NCI-H146 treated with DMSO at 0.1 percent for 48 hours (cell line): ENCODE measurements at regions not wholly inside any gene's neighbourhood (a gene's known extent, or its start where the extent isn't known, plus 50 kb on each side); places are given as distances from the start of the nearest gene placed in this dataset.
A peak's percentile ranks its signal among the peaks of the same experiment; 100 is the strongest.
"Not testable (repeated sequence)": the region's sequence is repeated elsewhere in the genome, so short reads cannot be mapped to it uniquely, and the experiment has no call there.

Experiments
- DNase-seq: peaks from one replicate; lab custom pipeline; 2025; ENCODE audit not compliant: unreplicated experiment; lab: John Stamatoyannopoulos, UW

DNA sequence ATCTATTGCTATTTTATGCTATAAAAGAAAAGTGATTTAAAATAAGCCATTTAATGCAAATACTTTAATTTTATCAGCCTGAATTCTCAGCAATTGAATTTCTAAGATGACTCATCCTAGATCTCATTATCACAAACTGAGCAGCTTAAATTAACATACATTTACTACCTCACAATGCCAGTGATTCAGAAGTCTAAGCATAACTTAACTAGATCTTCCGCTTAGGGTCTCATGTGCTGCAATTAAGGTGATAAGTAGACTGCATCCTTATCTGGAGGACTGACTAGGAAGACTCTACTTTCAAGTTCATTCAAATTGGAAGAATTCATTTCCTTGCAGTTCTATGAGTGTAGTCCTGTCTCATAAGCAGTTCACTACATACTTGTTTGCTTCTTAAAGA lies 286.6 kb downstream of the COL11A1 start:
- DNase-seq: no peak

DNA sequence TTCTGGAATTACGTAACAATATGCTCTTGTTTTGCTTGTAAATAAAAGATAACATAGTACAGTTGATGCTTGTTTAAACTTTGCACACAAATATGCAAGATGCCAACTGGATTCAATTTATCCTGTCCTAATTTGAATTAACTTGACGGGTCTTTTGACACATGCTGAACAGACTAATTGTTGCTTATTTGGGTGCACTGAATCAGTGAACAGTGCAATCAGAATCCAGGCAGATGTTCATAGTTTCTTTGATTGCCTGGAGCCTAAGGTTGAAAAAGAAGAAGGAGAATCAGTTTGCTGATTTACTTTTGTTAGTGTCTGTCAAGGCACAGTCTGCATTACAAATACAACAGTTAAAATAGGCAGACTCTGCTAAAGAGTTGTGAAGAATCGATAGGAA lies 307.9 kb downstream of the COL11A1 start:
- DNase-seq: no peak

DNA sequence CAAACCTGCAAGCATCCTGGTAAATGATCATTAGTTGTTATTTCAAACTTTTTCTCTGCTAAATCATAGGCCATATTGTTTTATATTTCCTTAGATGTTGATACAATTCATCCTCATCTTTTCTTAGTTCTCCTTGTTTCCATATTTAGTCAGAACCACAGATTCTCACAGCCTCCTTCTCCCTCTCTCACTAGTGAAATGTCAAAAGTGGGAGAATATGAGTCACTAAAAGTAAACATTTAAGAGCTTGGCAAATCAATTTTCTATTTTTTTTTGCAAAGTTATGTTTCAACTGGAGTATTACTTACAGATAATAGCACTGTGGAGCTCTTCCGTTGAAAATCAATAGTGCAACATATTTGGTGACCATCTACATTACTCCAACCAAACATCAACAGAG lies 308.8 kb downstream of the COL11A1 start:
- DNase-seq: no peak

DNA sequence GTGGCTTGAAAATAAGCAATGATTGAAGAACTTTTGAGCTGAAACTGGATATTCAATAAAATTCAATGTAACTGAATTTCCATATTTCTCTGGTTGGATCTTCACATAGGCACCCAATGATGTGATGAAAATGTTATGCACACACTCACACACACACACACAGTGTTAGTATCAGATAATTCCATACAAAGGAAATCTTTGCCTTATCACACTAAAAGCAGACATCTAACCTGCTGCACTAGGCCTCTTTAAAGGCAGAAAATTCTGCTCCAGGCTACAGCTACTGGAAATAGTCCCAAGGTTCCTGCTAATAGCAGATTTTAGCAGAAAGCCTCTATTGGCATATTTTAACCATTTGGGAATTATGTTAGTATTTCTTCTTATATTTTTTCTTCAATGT lies 309.6 kb downstream of the COL11A1 start:
- DNase-seq: no peak

GRCh38 chr1:102796429-102796828 lies 311.9 kb downstream of the COL11A1 start:
- no peak for DNase-seq

DNA sequence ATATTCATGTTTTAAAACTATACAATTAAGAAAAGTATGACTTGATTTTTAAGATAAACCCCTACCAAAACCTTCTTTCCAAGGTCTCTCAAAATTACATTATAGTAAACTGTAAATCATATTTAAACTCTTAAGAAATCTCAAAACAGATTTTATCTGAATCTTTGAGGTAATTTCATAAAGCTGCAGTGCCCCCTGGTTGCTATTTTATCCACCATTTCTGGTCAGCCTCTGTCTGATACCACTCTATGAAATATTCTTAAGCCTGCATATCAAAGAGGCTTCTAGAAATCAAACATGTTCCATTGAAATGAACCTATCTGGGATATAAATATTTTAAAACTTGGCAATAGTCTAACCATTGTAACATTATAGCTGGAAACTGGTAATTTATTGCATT lies 317.3 kb downstream of the COL11A1 start:
- DNase-seq: no peak

DNA sequence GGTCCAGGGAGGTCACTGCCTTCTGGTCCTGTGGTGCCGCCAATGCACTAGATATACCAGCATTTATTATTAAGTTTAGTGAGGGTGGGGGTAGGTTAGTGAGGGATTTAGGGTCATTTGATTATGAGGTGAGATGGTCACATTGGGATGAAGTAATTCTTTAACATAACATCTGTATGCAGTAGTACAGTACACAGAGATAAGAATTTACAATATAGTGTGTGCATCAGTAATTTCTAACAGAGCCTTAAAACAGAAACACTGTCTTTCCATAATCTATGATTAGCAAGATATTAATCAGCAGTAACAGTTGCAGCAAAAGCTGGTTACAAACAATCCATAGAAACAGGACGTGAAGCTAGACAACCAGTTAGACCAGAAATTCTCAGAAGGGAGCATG lies 318.4 kb downstream of the COL11A1 start:
- DNase-seq: not testable (repeated sequence)

DNA sequence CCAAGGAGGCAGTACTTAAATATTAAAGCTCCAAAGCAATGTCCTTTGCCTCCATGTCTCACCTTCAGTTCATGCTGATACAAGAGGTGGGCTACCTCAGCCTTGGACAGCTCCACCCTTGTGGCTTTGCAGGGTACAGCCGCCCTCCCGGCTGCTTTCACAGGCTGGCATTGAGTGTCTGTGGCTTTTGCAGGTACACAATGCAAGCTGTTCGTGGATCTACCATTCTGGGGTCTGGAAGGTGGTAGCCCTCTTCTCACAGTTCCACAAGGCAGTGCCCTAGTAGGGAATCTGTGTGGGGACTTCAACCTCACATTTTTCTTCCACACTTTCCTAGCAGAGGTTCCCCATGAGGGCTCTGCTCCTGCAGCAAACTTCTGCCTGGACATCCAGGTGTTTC lies 324.8 kb downstream of the COL11A1 start:
- no peak for DNase-seq

GRCh38 chr1:102782144-102782543 lies 326.2 kb downstream of the COL11A1 start:
- no peak for DNase-seq

- peak; percentile 95 for DNase-seq
Observed at GRCh38 chr1:102776071-102776470, 332.3 kb downstream of the COL11A1 start.

GRCh38 chr1:102772831-102773230 lies 335.5 kb downstream of the COL11A1 start:
- no peak for DNase-seq

- DNase-seq: no peak
Observed at GRCh38 chr1:102758418-102758817, 349.9 kb downstream of the COL11A1 start.

GRCh38 chr1:102757363-102757762 lies 351.0 kb downstream of the COL11A1 start:
- no peak for DNase-seq

DNA sequence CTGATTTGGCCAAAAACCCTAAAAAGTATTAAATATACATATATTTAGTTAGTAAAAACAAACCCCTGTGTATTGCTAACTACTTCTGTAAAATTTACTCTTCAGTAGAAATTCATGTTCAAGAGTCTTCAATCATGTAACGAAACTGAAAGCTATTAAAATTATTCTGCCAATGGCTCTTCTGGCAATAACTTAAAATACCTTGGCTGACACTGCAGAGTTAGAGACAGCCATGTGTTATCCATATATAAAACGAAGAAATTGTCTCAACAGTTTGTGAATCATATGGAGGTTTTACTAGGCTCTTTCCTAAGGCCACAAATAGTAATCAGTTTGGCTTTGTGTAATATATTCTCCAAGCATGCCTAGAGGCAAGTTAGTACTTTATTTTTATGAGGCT lies 357.2 kb downstream of the COL11A1 start:
- no peak for DNase-seq

GRCh38 chr1:102742426-102742825 lies 365.9 kb downstream of the COL11A1 start:
- DNase-seq: no peak

DNA sequence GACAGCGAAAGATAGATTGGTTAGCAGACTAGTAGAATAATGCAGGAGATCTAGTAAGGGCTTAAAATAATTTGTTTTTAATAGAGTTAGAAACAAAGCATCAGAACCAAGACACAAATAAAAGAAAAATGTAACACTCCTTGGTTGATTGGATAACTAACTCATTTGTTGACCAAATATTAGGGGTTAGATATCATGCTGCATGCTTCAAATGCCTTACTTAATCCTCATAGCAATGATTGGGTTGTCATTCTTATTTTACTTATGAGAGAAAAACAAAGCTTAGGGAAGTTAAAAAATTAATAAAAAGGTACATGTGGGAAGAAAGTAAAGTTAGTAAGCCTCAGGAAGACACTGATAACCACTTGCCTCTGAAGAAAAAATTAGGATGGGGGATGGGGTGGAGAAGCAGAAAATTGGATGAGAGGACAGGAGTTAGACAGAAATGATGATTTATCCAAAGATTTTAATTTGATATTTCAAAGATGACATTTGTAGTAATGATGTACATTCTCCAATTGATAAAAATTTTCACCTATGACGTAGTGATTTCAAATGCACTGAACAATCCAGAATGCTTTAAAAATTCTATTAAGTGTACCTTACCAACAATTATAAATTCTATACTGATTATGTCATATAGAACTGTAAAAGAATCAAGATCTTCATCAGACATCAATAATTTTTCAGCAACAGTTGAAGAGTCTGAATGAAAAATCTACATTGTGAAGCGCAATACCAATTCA lies 374.7 kb downstream of the COL11A1 start:
- DNase-seq: no peak

DNA sequence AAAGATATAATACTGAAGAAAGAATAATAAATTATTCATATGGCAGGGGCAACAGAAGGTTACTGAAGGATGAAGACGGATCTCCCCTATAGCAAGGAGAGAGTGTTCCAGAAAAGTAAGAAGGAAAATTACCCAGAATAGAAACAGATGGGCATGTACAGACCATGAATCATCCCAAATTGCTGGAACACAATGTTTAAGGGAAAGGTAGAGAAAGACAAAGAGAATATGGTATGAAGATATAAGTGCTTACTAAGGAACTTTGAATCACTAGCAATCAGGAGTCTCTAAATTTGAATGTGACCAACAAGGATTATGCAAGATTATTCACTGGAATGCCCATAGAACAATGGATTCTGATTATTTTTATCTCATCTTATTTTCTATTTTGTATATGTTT lies 375.4 kb downstream of the COL11A1 start:
- no peak for DNase-seq

DNA sequence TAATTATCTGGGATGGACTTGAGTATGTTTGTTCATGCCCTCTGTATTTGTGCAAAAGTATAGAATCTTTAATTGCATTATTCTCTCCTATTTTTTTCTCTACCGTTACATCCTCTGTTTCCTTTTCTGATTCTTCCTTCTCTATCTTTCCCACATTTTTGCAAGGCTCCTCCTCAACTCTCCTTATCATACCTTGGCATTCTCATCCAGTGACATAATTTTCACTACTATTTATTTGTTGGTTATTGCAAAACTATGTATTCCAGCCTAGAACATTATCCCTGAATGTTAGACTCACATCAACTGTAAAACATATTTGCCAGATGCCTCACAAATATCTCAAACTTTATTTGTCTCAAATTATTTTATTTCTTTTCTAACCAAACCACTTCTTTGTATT lies 381.9 kb downstream of the COL11A1 start:
- no peak for DNase-seq

DNA sequence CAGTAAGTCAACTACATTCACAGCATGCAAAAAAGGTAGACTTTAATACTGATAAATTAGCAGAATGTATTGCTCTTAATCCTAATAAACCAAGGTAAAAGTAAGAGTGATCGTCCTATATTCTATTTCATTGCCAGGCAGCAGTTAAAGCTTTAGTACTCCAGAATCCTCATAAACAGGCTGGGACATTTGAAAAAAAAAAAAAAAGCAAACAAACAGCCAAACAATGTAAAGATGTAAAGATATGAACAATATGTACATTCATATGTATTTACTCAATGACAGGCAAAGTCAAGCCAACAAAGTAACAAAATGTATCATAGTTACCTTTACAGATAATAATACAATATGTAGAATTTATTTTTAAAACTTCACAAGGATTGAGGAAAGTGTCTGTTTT lies 383.6 kb downstream of the COL11A1 start:
- no peak for DNase-seq

DNA sequence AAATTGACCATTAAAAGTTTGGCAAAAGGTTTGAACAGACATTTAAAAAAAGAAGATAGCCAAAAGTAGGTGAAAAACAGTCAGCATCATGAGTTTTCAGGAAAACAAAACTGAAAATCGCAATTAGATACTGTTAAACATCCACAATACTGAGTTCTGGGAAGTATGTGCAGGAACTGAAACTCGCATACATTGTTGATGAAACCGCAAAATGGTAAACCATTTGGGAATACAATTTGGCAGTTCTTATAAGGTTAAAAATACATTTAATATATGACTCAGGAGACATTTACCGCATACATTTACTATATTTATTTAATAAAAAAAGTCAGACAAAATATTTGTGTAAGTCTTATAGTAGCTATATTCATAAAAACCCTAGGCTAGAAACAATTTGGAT lies 393.2 kb downstream of the COL11A1 start:
- no peak for DNase-seq

GRCh38 chr1:102699524-102699923 lies 408.8 kb downstream of the COL11A1 start:
- no peak for DNase-seq

DNA sequence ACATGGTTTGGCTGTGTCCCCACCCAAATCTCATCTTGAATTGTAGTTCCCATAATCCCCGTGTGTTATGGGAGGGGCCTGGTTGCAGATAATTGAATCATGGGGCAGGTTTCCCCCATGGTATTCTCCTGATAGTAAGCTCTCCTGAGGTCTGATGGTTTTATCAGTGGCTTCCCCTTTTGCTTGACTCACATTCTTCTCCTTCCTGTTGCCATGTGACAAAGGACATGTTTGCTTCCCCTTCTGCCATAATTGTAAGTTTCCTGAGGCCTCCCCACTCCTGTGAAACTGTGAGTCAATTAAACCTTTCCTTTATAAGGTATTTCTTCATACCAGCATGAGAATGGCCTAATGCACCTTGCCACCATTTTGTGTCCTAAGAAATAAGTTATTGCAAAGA lies 415.0 kb downstream of the COL11A1 start:
- no peak for DNase-seq

DNA sequence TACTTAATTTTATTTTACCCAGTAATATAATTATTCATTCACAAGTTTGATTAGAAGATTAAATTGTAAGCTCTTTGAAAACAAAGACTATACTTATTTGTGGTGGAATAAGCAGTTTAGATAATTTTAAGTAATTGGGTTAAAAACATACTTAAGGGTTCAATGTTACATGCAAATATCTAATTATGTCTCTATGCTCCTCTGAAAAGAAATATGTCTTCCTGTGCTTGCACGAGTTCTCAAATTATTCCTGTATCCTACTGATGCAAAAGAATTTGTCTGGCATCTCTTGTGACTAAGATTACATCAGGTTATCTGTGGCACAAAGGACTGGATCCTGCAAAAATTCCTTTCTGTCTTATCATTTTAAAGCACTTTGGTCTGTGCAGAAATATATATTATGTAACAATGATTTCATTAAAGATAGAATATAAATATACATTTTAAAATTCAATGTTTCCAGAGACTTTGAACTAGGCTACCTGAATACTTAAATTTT lies 416.7 kb downstream of the COL11A1 start:
- DNase-seq: no peak
